ENCODE measurements at regions not wholly inside any gene's neighbourhood (a gene's known extent, or its start where the extent isn't known, plus 50 kb on each side); places are given as distances from the start of the nearest gene placed in this dataset.

DNA sequence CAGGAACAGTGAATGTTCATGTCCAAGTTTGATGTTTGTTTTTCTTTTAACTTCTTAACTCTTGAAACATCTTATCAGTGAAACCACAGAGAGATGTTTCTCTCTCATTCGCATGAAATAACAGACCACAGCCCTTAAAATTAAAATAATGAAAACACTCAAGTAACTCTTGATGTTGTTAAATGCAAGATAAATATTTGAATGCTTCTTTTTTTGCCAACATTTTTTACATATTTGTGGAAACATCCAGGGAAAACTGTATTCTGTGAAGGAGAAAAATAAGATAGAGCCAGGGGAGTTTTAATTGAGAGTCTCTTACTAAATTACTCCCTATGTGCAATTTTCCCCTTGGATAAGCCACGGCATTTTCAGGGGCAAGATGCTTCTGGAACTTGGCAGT lies 361.8 kb upstream of the MGMT start:
- DNase-seq, result no peak

DNA sequence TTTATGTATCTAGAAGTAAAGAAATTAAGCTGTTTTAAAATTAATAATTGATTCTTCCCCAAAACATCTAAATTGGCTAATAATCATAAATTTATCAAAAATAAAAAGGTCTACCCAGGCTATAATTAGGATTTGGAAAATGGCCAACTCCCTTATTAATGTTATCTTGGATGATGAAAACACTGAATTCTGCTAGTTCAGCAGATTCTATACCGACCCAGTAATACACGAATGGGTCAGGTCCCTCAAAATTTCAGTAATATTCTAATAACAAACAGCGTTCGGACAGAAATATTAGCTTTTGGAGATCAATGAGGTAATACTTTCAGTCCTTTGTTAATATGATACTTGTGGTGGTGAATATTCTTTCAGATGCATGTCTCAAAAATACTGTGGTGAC lies 360.7 kb upstream of the MGMT start:
- DNase-seq, result no peak

DNA sequence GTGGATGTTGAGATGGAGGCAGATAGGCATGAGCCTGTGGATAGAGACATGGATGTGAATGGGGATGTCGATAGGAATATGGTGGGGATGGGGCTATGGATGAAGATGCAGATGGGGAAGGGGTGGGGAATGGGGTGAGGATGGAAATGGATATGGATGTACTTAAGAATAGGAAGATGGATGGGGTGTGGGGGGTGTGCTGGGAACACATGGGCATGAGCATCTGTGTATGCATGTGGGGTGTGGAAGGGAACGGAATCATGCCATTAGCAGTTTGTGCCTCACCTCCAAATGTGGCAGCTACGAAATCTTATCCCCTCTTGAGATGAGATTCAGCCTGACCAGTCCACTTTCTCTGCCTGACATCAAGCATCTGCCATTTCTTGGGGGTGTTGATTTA lies 359.5 kb upstream of the MGMT start:
- DNase-seq, result no peak

DNA sequence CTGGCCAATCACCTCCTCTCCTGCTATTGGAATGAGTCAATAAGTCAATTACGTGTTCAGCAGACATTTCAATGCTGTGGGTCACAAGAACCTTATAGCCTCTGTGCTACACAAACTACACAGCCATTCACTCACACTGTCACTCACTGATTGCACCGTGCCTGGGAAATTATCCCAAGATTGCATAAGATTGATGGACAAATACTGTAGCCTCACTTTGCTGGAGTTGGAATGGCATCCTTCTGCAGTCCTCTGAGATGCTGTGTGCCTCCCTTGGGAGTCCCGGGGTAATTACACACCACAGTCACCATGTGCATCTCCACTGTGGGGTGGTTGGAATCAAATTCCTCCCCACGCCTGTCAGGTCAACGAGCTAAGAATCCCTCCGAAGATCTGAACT lies 358.7 kb upstream of the MGMT start:
- no peak for DNase-seq

DNA sequence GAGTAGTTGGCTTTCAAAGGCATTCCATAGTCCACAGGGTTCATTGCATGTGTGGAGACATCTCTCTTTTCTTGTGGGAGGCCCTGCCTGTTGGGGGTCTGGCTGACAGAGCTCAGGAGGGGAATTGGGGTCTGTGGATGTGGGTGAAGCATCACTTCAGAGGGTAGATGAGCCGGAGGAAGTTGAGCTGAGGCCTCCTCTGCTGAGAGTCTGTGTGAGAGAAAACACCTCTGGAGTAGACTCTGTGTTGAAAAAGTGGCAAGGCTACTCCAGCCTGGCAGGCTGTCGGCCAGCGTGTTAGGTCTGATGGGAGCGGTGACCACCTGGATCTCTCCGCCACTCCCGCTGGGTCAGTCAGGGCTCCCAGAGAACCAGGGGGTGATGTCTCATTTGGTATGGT lies 358.0 kb upstream of the MGMT start:
- no peak for DNase-seq

DNA sequence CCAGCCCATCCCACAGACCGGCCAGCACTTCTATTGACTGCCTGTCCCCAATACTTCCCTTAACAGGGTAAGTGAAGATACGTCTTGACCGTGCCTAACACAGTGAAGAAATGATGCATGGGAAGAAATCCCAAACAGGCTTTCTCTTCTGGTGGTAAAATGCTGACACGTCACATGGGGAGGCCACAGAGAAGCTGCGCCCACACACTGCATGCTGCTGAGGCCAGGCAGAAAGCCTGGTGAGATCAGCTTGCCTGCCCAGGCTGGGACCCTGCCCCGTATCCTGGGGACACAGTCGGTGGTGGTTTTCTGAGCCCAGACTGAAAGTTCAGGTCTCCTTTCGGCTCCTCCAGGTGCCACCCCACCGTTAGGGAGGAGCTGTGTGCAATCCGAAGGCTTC lies 356.3 kb upstream of the MGMT start:
- DNase-seq, result no peak

DNA sequence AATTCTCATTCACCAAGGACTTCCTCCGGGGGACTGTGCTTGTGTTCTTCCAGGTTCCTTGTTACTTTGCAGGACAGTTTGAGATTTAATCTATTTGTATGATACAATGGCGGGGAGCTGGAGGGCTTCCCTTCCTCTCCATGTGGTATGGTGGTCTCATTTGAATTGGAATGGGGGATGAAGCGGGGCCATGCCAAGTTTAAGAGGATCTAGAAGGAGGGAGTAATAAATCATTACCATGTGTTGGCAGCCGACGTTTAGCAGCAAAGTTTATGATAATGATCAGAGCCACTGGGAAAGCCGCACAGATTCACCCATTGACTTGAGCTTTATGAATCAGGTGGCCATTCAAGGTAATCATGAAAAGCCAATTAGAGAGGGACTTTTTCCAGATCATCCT lies 355.1 kb upstream of the MGMT start:
- no peak for DNase-seq

DNA sequence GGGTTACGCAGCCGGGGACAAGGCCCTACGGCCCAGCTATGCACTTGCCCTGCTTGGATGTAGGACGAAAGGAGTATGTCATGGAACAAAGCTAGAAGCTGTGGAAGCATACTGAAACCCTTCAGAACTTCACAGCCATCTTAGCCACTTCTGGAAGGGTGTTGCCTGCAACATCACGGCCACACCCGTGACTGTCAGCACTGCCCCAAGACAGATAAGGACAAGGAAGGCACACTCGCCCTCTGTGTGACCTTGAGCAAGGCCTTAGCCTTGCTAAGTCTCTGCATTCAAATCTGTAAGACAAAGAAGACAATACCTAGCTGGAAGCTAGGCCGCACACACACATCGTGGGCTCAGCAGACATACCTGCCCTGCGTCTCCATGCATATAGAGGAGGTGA lies 352.5 kb upstream of the MGMT start:
- no peak for DNase-seq

DNA sequence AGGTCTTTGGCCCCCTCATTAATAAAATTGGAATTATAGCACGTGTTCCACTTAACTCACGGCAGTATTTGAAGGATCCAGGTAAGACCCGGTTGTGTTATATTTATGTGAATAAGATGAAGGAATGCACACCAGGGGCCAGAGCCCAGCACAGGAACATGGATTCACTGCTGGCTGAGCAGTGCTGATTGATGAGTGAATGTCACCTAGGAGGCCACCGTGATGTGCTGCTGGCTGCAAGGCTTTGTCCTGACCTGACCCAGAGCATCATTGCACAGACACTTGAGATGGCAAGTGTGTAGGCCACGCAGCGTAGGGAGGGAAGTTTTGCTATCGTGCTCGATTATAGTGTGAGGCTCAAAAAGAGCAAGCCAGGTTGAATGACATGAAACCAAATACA lies 350.7 kb upstream of the MGMT start:
- DNase-seq, result no peak

DNA sequence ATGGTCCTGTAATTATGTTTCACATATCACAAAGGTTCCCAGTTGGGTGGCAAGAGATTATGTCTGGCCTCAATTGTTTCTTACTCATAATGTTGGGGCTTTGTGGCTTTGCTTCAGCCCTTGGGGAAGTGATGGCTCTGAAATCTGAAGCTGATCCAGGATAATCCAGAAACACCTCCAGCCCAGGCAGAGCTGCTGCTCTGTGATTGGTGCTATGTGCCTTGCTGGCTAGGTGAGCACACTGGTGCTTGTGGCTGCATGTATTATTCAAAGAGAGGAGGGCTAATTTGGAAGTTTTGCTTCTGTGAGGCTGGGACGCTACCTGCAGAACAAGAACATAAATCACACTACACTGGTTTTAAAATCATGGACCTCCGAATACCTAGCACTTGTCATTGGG lies 346.6 kb upstream of the MGMT start:
- no peak for DNase-seq

DNA sequence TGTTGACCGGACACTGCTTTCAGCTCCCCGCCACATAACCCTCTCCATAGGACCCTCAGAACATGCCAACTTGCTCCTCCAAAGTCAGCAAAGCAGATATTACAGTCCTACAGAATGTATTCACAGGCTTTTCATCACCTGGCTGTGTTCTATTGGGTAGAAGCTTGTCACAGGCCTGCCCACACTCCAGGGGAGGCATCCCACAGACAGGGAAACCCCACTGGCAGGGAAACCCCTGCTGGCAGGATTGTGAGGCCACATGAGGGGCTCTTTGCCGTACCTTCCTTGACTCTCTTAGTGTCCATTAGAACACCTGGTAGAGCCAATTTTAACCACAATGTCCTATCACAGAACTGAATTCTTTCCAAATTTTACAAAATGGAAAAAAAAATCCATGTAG lies 344.2 kb upstream of the MGMT start:
- DNase-seq, result no peak

DNA sequence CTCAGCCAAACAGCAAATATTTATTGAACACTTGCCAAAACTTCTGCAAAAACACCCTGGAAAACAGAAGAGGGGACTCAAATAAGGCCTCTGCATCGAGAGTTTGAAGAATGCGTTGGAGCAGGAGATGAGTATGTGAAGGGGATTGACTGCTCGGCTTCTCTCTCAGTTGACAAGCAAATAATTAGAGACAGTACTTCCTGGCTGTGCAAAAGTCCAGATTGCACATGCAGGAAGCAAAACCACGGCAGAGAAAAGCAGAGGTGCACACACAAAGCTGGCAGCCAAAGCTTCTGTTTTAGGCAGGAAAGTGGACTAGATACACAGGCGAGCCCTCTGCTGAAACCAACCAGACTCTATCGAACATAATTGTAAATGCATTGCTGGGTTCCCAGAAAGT lies 343.6 kb upstream of the MGMT start:
- no peak for DNase-seq

DNA sequence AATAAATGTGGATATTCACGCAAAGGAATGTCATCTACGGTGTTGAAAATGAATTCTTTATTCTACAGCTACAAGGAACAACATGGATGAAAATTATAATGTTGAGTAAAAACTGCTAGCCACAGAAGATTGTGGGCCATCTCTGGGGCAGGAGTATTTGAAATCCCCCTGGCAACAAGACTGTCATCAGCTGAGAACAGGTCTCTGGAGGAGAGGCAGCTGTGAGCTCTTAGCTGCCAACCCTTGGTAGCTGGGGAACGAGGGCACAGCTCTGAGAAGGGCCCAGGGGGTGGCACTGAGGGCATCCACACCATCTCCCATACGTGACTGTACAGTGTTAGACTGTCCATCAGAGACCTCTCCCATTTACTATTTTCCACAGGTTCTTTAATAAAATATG lies 340.1 kb upstream of the MGMT start:
- DNase-seq, result no peak

DNA sequence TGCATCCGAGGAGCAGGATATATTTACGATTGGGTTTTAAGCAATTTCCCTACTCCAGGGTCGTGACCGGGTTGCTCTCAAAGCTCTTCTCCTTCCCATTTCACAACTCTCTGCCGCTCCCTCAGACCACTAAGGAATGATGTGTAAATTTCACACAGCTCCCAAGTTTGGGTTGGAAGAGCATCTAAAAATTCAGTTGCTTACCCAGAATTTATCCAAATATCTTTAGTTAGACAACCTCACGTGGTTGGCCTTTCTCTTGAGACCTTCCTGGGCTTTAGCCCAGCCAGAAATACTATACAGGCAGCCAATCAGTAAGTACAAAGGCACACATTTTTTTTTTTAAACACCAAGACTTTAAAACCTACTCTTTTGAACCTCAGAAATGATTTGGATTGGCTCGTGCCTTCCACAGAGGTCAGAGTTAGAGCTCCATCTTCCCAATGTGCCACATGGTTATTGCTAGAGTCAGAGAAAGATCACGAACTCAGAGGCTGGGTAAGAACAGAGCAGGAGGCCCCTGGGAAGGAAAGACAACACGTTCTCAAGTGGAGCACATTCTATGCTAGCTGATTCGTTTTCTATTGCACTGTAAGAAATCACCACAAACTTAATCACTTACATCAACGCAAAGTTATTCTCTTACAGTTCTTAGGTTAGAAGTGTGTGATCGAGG lies 335.4 kb upstream of the MGMT start:
- no peak for DNase-seq

DNA sequence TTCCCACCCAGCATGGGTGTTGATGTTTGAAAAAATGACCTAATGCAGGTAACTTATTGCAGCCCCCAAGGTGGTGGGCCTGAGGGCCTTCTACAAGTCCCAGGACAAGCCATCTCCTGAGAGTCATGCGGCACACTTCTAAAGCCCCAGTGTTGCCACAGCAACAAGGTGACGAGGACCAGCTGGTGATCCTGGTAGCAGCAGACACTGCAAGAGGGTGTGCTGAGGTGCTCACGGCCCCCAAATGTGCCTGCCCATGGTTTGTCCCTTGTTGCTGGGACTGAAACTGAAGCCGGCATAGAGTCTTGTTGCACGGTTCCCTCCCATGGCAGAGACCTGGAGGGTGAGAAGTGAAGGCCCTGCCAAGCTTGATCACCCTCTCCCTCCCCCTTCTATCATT lies 333.2 kb upstream of the MGMT start:
- DNase-seq, result no peak

DNA sequence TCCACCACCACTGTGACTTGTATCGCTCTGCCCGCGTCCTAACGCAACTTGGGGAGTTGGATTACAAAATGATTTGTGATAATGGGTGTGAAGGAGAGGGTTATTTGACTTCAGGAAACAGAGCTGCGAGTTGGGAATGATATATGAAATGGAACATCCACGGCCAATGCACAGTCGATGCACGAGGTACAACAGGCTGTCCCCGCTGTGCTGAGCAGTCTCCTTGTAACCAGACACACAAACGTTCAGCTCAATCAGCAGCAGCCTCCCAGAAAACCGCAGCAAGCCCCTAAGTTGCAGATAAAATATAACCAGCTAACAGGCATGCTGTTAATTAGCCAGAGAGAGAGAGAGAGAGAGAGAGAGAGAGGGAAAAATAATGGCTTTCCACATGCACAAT lies 332.7 kb upstream of the MGMT start:
- DNase-seq, result no peak

DNA sequence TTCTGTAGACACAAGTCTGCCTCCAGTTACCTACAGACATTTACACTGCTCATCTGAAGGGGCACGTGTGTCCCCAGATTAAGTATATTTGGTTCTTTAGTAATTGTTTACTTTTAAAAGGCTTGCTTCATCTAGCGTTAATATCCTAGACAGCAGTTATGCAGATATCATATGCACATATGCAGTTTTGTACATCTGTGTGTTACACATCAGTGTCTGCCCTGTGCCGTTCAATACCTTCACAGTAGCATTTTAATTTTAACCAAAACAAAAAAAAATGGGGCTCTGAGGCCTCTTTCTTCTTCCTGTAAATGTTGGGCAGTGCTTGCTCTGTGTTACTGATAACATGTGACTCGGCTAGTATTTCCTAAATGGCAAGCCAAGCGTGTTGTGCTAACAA lies 331.4 kb upstream of the MGMT start:
- DNase-seq, result no peak

DNA sequence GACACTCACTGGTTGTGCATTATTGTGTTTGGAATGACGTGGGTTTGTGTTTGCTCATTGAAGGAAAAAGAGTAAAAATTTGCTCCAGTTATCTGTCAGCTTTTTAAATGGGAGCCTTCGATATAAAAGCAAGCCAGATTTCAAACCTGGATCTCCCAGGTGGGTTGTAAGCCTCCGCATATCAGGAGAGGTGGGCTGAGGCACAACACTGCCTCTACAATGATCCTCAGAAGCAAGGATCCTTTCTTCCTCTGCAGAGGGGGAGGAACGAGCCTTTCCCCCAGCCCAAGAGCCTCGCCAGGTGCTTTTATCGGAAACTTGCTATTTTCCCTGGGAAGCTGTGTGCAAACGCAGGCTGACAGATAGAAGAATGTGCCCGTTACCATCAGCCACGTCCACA lies 331.0 kb upstream of the MGMT start:
- DNase-seq, result no peak

DNA sequence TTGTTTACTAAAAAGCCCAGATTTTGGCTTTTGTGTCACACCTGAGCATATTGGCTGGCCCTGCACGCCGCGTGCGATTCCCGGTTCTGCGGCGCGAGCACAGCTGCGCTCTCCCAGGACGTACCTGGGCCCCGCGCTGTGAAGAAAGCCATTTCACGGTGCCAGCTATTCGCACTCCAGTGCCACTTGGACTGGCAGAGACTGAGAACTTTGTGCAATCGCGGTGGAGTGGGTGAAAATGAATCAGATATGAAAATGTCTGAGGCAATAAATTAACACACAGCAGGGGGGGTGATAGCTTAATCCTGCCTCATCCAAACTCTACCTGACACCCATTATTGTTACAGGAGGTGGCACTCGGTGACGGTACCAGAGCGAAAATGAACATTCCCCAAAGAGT lies 330.1 kb upstream of the MGMT start:
- no peak for DNase-seq

DNA sequence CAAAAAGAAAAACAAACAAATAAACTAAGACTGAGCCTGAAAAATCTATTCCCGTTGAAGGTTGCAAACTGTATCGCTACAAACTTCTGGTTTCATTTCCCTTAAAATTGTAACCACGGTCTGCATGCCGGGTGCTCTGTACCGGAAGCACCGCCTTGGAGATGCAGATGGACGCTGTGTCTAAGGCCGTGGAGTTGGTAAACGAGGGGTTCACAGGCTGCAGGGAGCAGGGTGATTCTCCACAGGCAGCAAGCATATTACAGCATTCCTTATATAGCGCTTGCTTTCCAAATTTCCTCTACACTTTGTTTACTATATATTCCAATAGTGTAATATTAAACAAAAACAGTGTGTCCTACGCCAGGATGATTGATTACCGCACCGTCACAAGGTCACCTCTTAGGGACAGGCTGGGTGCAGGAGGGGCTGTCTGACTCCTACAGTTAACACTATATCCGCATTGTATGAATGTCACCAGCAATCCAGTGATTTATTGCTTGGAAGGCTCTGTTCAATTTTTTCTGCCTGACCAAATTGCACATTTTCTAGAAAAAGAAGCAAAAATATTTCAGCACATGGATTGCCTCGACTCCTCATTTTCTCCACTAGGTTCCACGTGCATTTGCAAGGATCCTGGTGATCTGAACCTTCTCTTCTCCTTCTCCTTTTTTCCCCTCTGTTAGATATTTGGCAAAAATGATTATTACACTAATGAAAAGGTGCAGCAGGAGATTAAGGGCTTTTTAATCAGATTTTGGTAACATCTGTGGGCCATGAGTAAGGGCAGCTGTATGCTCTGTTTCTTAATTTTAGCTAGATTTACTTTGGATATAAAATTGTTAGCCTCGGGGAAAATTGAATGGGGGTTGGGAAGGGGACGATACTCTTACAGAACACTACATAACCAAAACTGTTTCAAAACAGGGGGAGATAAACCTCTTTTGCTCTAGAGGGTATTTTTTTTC lies 325.8 kb upstream of the MGMT start:
- DNase-seq, result no peak

DNA sequence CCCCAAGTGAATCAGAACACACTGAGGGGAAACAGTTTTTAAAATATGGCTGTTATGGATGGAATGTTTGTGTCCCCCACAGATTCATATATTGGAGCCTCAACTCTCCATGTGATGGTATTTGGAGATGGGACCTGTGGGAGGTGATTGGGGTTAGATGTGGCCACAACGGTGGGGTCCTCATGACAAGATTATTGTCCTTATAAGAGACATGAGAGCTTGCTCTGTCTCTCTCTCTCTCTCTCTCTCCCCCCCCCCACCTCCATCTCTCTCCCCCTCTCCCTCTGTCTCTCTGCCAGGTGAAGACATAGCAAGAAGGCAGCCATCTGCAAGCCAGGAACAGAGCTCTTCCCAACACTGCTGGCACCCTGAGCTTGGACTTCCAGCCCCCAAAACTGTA lies 315.8 kb upstream of the MGMT start:
- DNase-seq, result no peak

DNA sequence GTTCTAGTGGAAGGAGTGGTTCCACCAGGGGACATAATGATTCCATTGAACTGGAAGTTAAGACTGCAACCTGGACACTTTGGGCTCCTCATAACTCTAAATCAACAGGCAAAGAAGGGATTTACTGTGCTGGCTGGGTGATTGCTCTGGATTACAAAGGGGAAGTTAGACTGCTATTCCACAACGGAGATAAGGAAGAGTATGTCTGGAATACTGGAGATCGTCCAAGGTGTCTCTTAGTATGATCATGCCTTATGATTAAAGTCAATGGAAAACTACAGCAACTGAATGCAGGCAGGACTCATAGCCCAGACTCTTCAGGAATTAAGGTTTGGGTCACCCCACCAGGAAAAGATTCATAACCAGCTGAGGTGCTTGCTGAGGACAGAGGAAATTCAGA lies 310.6 kb upstream of the MGMT start:
- no peak for DNase-seq

DNA sequence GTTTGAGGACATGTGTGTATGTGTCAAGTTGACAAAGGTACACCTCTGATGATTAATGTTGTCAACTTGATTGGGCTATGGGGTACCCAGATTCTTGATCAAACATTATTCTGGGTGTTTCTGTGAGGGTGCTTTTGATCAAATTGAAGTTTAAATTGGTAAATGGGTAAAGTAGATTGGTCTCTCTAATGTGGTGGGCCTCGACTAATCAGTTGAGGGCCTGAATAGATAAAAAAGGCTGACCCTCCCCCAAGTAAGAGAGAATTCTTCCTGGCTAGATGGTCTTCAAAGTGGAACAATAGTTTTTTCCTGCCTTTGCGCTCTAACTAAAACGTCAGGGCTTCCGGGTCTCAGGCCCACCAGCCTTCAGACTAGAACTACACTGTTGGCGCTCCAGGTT lies 309.9 kb upstream of the MGMT start:
- DNase-seq, result no peak

DNA sequence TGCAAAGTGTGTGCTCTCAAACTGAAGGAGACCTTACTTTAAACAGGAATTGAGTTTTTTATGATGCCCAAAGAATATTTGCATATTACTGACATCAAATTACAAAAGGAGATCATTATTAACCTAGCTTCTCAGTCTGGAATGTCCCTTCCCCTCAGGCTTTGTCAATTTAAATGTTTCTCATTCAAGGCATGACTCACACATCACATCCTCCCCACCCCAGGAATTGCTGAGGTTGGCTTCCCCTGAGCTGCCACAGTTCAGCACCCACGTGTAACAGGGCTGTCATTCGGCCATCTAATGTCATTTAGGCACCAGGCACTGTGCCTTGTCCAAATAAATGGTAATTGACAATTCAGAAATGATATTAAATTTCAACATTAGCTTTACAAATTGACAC lies 305.9 kb upstream of the MGMT start:
- peak in 1 of 2 donors; percentile 13 for DNase-seq

DNA sequence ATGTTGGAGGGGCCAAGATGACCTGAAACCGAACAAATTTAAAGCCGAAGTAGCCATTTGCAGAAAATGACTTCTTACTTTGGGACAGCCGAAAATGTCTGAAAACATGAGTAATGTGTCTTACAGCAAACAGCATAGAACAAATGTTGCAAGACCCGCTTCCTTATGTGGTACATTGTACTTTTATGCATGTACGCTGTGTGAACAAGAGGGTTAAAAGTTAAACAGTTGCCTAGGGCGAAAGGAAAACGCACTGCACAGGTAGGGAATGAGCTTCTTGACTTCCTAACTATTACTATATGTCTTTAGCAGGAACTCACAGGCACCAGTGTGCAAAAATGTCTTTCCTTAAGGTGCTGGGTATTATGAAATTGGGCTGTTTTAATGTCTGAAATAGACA lies 303.5 kb upstream of the MGMT start:
- DNase-seq, result no peak
